AG10803 (cell line): ENCODE measurements at regions not wholly inside any gene's neighbourhood (a gene's known extent, or its start where the extent isn't known, plus 50 kb on each side); places are given as distances from the start of the nearest gene placed in this dataset.

Experiments
- DNase-seq: peaks from one replicate; pipeline ENCODE4 v3.0.0; 2010; ENCODE audit warnings: low read depth
- H3K4me3 ChIP-seq: 2 replicates; pipeline ENCODE4 v1.5.1; 2011; ENCODE audit warnings: mild to moderate bottlenecking, low read length, control low read depth
- TF ChIP-seq, protein P1 (sequence below): conservative IDR thresholded peaks from 2 replicates; pipeline ENCODE4 v1.5.1; 2011; ENCODE audit warnings: mild to moderate bottlenecking, low read length, control low read depth, inconsistent platforms

DNA sequence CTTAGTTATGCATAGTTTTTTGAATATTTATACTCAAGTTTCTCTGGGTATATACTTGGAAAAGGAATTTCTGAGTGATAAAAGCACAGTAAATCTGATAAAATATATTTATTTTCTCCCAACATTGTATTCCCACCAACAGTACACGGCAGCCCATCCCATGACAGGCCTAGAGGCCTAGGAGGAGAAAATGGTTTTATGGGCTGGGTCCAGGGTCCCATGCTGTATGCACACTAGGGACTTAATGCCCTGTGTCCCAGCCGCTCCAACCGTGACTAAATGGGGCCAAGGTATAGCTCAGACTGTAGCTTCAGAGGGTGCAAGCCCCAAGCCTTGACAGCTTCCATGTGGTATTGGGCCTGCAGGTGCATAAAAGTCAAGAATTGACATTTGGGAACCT, 1007.7 kb downstream of the DSC3 start:
- no peak for DNase-seq
- H3K4me3 ChIP-seq: no peak overlapping the region

DNA sequence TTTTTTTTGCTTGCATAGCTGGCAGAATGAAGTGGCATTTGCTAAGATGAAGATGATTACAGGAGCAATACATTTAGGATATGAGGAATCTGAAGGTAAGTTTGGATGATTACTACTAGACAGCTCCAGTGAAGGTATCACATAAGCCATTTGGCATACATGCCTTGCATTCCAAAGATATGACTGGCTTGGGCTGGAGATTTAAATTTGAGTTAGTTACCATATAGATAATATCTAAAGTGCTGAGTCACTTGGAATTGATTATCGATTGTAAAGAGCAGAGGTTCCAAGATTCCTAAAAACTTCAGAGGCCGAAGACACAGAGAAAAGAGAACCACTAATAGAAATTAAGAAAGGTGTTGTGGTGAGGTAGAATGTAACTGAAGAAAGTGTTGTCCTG, 1026.4 kb downstream of the DSC3 start:
- DNase-seq: no peak
- no peak overlapping the region for H3K4me3 ChIP-seq
- TF ChIP-seq, protein P1, sequence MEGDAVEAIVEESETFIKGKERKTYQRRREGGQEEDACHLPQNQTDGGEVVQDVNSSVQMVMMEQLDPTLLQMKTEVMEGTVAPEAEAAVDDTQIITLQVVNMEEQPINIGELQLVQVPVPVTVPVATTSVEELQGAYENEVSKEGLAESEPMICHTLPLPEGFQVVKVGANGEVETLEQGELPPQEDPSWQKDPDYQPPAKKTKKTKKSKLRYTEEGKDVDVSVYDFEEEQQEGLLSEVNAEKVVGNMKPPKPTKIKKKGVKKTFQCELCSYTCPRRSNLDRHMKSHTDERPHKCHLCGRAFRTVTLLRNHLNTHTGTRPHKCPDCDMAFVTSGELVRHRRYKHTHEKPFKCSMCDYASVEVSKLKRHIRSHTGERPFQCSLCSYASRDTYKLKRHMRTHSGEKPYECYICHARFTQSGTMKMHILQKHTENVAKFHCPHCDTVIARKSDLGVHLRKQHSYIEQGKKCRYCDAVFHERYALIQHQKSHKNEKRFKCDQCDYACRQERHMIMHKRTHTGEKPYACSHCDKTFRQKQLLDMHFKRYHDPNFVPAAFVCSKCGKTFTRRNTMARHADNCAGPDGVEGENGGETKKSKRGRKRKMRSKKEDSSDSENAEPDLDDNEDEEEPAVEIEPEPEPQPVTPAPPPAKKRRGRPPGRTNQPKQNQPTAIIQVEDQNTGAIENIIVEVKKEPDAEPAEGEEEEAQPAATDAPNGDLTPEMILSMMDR: no peak

More for the DNA sequence above, 1007.7 kb downstream of the DSC3 start:
- TF ChIP-seq, protein P1: no peak

DNA sequence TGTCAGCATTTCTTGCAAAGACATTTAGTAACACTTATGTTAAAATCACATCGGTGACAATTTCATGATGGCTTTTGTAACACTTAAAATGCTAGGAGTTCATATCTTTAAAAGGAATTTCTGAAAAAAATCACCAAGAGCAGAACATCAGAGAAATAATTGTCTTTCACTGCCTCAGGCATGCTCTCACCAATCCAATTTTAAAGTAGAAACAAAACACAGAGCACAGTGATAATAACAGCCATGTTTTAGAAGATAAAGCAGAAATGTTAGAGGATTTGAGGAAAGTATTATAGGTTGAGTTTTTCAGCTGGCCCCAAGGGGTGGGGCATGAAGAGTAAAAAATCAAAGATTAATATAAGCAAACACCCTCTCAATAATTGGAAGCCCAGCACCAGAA, 1037.6 kb downstream of the DSC3 start:
- no peak overlapping the region for H3K4me3 ChIP-seq
- no peak for DNase-seq
- TF ChIP-seq, protein P1: no peak

DNA sequence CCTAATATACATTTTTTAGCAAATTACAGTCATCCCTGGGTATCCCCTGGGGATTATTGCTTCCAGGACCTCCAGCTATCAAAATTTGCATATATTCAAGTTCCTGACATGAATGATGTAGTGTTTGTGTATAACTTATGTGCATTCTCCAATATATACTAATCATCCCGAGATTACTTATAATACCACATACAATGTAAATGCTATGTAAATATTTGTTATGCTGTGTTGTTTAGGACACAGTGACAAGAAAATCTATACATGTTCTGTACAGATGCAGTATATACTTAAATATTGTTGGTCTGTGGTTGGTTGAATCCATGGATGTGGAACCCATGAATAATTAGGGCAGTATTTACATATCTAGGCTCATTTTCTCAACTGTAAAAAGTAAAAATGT, 1060.3 kb downstream of the DSC3 start:
- H3K4me3 ChIP-seq: no peak overlapping the region
- TF ChIP-seq, protein P1: no peak
- DNase-seq: no peak

DNA sequence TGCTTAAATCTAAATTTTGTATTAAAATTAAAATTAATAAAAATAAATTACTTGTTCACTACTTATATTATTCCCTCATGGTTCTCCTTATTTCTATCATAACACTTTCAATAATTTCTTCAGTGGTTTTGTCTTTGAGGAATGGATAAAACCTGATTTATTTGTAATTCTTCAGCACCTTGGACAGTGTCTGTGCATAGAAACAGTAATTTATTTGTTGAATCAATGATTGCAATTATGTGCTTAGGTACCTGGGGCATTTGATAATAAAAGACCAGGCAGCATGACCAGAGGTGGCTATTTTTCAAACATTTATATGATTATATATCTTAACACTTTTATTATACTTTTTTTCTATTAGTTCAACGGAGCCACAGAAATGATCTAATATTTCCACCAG, 1062.7 kb downstream of the DSC3 start:
- DNase-seq: no peak
- H3K4me3 ChIP-seq: no peak overlapping the region
- TF ChIP-seq, protein P1: no peak

DNA sequence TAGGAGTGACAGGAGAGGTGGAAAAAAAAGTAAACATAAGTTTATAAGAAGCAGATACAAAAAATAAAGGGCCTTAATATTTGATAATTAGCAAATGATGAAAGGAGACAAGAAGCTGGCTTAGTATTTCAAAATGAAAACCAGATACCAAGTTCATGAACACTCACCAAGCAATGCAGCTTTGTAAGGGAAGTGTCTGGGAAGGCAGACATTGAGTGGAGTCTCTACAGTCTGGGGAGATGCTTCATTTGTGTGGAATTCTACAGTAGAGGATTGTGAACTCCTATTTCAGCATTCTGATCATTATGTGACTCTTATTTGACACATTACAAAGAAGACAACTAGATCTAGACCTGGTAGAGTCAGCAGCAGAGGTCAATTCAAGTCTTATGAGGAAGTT, 1072.7 kb downstream of the DSC3 start:
- TF ChIP-seq, protein P1: no peak

DNA sequence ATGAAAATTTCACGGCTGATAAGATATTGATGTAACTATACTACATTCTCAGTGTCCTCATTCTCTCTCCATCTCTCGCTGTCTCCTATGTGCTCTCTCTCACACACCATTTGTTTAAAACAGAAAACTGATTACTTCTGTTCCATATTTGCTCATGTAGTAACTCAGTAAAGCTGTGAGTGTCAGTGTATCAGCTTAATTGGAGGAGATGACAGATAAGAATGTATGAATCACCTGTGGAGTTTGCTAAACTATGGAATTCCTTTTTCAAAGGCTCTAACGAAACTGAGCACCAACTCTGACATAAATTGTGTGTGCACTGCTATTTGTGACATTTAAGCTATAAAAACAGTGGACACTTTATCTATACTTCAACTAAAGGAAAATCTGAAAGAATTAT, 1080.0 kb downstream of the DSC3 start:
- TF ChIP-seq, protein P1: no peak
- no peak overlapping the region for H3K4me3 ChIP-seq
- no peak for DNase-seq

More for the DNA sequence above, 1072.7 kb downstream of the DSC3 start:
- no peak overlapping the region for H3K4me3 ChIP-seq
- DNase-seq: no peak
